Large intestine (tissue), 3 donors: ENCODE measurements at regions not wholly inside any gene's neighbourhood (a gene's known extent, or its start where the extent isn't known, plus 50 kb on each side); places are given as distances from the start of the nearest gene placed in this dataset.
A peak's percentile ranks its signal among the peaks of the same experiment; 100 is the strongest.

Experiments
- DNase-seq, 2 donors: peaks; one replicate each; pipeline versions ENCODE4 v3.0.0 to v3.0.0-alpha.2; 2013
- H3K27ac ChIP-seq: one replicate; pipeline ENCODE4 v1.5.1; 2013; ENCODE audit warnings: low read length
- H3K27me3 ChIP-seq: 2 replicates; pipeline ENCODE4 v1.6.1; 2013; ENCODE audit warnings: low read length; ENCODE audit not compliant: control insufficient read depth, insufficient read depth
- H3K36me3 ChIP-seq: 2 replicates; pipeline ENCODE4 v1.6.1; 2013; ENCODE audit warnings: low read length; ENCODE audit not compliant: control insufficient read depth, insufficient read depth
- H3K4me1 ChIP-seq: one replicate; pipeline ENCODE4 v1.6.1; 2013; ENCODE audit warnings: low read length; ENCODE audit not compliant: control insufficient read depth, insufficient read depth
- H3K4me3 ChIP-seq: one replicate; pipeline ENCODE4 v1.5.1; 2013; ENCODE audit warnings: low read length
- H3K9me3 ChIP-seq: one replicate; pipeline ENCODE4 v1.6.1; 2013; ENCODE audit warnings: mild to moderate bottlenecking, low read depth, low read length, moderate library complexity; ENCODE audit not compliant: control insufficient read depth
- WGBS: methylation state at CpG from one replicate; pipeline ENCODE4 v1.1.5; 2013; ENCODE audit warnings: low lambda C conversion rate; ENCODE audit not compliant: insufficient coverage; 5-methylcytosine and 5-hydroxymethylcytosine counted together

DNA sequence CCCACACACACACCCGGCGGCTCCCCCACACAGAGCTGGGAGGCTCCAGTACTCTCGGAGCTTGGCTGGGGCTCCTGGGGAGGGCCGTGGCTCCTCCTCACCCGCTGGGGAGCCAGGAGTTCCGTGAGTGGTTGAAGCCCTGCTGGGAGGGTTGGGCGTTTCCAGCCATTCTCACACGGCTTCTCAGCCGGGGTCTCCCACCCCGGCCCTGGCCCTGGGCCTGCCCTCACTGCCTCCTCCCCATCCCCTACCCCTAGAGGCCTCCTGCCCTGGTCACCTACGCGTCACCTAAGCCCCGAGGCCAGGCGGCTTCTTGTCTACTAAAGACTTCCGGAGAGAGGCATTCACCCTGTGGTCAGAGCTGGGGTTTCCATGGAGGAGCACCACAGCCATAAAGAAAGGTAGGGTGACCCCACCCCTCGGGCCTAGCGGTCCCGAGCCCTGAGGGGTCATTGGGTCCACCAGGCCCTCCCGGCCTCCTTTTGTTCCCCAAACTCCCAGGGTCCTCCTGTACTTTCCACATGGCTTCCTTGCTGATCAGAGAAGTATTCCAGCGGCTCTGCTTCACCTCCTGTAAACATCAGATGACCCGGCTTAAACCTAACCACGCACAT, 99.3 kb downstream of the TTLL2 start:
- WGBS, result no CpG with 5 or more reads among the region's 22 CpGs
- Histone ChIP-seq H3K27me3 (no peaks in the 10 kb centered on the region), H3K27ac (peak overlapping the region; percentile 41), H3K9me3 (peaks cover 21% of the 10 kb centered on the region), H3K4me3 (peak overlapping the region; percentile 14), H3K36me3 (no peaks in the 10 kb centered on the region), H3K4me1 (peaks cover 24% of the 10 kb centered on the region)
- DNase-seq, result peak; percentile 22 to 69

DNA sequence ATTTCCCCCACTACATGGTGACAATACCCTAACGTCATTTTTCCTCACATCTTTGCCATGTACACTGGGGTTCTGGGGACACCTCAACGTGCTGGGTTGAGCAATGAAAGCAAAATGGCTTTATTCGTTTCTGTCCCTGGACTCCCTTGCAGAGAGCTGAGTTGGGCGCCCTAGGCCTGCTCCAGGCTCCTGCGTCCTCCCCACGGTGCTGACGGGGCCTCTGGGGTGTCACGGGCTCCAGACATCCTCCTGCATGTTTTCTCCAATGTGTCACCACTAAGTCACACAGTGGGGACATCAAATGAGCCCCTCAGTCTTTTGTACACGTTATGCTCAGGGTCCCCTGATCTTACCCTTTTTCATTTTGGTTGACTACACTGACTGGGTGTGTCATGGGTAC, 99.8 kb downstream of the TTLL2 start:
- Histone ChIP-seq H3K9me3 (peaks cover 24% of the 10 kb centered on the region), H3K36me3 (no peaks in the 10 kb centered on the region), H3K4me1 (peaks cover 24% of the 10 kb centered on the region), H3K27ac (no peak overlapping the region), H3K4me3 (no peak overlapping the region), H3K27me3 (no peaks in the 10 kb centered on the region)
- no peak for DNase-seq
- no CpG with 5 or more reads among the region's 9 CpGs for WGBS

DNA sequence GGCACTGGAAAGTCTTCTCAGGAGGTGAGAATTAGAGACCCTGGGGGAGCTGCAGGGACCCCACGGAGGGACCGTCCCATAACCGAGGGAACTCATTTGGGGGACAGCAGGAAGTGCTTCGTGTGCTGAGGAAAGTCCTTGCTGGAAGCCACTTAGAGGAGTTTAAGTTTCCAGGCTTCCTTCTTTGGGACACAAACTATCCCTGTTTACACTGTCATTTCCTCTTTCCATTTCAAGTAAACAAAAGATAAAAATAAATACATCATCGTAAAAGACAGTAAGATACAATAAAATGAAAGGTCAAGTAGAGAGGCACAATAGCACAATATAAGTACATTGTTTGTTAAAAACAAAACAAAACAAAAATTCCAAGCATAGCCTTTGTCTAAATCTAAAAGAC, 101.2 kb downstream of the TTLL2 start:
- Histone ChIP-seq H3K4me3 (no peak overlapping the region), H3K27me3 (no peaks in the 10 kb centered on the region), H3K4me1 (peaks cover 13% of the 10 kb centered on the region), H3K27ac (peak overlapping the region; percentile 70), H3K36me3 (no peaks in the 10 kb centered on the region), H3K9me3 (peaks cover 24% of the 10 kb centered on the region)
- peak in 1 of 2 donors; percentile 26 for DNase-seq
- 0% methylated on average over 1 of the region's 5 CpGs for WGBS

DNA sequence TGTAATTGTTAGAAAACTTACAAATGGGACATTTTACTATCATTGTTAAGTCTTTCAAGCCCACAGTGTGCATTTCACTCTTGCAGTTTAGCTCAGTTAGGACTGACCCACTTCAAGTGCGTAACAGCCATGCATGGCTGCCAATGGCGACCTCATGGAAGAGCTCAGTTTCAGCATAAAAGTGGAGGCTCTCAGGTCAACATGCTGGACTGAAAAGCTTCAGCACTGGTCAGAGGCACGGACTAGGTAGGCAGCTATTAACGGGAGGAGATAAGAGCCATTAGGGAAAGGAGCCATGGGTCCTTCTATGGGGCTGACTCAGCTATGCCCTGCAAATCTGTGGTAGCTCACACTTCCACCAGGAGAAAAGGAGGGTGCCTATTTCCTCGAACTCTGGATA, 101.8 kb downstream of the TTLL2 start:
- H3K27ac ChIP-seq, result peak overlapping the region; percentile 70
- no peak overlapping the region for H3K4me3 ChIP-seq
- H3K36me3 ChIP-seq, result no peaks in the 10 kb centered on the region
- H3K4me1 ChIP-seq, result peaks cover 13% of the 10 kb centered on the region
- no CpG with 5 or more reads among the region's 5 CpGs for whole genome bisulfite sequencing
- DNase-seq, result peak; percentile 70 to 81
- no peaks in the 10 kb centered on the region for H3K27me3 ChIP-seq
- H3K9me3 ChIP-seq, result peaks cover 19% of the 10 kb centered on the region

DNA sequence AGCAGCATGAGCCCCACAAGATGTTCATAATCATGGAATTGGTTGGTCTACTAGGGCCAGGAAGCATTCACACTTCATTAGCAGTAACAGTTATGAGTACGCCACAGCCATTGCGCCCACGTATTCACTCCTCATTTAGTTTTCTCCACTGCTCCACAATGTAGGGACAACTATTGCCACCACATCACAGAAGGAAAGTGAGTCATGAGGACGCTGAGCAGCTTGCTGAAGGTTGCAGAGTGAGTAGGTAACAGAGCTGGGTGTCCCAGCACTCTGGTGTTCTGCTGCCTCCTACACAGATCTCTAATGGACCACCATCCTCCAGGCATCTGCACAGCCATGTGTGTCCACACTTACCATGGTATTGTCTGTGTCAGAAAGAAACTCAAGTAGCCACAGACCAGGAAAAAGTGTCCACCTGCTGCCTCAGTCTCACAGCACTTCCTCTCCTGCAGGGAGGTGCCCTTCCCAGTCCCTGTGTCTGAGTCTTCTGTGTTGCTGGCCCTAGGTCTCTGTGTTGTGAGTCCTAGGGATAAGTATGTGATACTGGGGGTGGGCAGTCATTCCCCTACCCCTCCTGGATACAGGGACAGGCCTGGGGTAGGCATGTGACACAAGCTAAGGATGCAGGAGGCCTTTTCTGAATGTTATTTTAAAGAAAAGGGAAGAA, 103.9 kb downstream of the TTLL2 start:
- Histone ChIP-seq H3K9me3 (peaks cover 11% of the 10 kb centered on the region), H3K4me1 (peaks cover 13% of the 10 kb centered on the region), H3K27me3 (no peaks in the 10 kb centered on the region), H3K27ac (no peak overlapping the region), H3K36me3 (no peaks in the 10 kb centered on the region), H3K4me3 (no peak overlapping the region)
- no CpG with 5 or more reads among the region's 4 CpGs for WGBS
- no peak for DNase-seq

DNA sequence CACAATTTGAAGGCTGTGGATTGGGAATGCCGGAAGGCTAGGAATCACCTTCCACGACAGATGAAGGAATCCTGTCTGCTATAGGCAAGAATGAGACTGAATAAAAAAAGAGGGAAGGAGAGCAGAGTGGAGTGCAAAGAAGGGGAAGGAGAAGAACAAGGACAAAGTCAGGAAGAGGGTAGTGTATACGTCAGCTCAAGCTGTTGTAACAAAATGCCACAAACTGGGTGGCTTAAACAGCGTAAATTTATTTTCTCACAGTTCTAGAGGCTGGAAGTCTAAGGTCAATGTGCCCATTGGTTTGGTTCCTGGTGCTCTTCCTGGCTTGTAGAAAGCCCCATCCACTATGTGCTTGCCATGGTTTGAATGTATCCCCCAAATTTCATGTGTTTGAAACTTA, 104.5 kb downstream of the TTLL2 start:
- no peak overlapping the region for H3K27ac ChIP-seq
- no peaks in the 10 kb centered on the region for H3K27me3 ChIP-seq
- WGBS, result 88% methylated on average over 1 of the region's 4 CpGs
- H3K4me3 ChIP-seq, result no peak overlapping the region
- H3K36me3 ChIP-seq, result no peaks in the 10 kb centered on the region
- peaks cover 6% of the 10 kb centered on the region for H3K9me3 ChIP-seq
- DNase-seq, result no peak
- peaks cover 13% of the 10 kb centered on the region for H3K4me1 ChIP-seq

DNA sequence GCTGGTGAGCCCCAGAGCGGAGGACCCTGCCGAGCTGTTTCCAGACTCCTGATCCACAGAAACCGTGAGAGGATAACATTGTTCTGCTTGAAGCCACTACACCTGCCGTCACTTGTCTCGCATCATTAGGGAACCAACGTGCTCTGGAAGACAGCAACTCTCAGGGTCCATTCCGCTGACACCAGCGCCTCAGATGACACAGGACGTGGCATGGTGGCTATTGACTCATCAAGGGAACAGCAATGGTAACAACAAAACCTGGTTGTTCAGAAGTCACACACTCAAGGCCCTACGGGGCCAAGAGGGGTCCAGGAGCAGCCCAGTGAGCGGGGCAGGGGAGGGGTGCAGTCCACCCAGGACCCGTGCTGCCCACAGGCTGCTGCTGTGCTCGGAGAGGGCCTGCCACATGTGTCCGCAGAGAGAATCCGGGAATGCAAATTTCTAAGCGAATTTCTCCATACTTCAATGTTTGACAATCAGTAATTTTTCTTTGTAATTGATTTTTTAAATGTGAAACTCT, 110.4 kb downstream of the TTLL2 start:
- no peak for DNase-seq
- H3K27me3 ChIP-seq, result no peaks in the 10 kb centered on the region
- 100% methylated on average over 1 of the region's 16 CpGs for WGBS
- no peaks in the 10 kb centered on the region for H3K4me1 ChIP-seq
- no peak overlapping the region for H3K4me3 ChIP-seq
- H3K27ac ChIP-seq, result no peak overlapping the region
- no peaks in the 10 kb centered on the region for H3K9me3 ChIP-seq
- H3K36me3 ChIP-seq, result no peaks in the 10 kb centered on the region

DNA sequence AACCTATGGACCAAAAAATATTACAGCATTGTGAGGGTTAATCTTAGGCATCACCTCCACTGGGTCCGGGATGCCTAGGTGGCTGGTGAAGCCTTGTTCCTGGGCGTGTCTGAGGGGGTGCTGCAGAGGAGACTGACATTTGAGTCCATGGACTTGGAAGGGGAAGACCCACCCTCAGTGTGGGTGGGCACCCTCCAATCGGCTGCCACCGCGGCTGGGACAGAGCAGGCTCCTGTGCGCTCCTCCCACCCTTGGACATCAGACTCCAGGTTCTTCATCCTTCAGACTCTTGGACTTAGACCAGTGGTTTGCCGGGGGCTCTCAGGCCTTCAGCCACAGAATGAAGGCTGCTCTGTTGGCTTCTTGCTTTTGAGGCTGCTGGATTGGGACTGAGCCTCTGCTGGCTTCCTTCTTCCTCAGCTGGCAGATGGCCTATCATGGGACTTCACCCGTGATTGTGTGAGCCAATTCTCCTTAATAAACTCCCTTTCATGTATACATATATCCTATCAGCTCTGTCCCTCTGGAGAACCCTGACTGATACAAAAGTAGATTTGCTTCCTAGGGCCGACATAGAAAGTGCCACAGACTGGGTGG, 113.1 kb downstream of the TTLL2 start:
- no peak for DNase-seq
- no peaks in the 10 kb centered on the region for H3K36me3 ChIP-seq
- H3K27ac ChIP-seq, result no peak overlapping the region
- no peaks in the 10 kb centered on the region for H3K4me1 ChIP-seq
- WGBS, result no CpG with 5 or more reads among the region's 9 CpGs
- H3K27me3 ChIP-seq, result no peaks in the 10 kb centered on the region
- no peak overlapping the region for H3K4me3 ChIP-seq
- no peaks in the 10 kb centered on the region for H3K9me3 ChIP-seq

DNA sequence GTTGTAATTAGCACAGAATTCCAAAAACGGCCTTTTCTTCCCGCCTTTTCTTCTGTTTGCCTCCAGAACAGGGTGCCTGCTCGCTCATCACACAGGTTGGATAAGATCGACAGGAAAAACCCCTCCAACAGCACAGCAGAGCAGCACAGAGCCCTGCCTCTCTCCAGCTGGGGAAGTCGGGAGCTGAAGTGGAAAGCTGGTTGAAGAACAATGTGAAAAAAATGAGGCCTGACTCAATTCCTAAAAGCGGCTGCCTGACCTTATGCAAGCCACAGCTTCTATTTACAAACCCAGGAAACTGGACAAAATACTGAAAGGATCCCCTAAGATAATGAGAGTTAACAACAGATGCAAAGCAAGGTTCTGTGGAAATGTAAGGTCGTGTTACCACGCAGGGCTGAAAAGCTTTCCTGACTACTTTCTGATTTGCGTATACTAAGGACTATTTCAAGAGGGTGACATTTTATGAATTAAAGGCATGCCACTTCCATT, 116.9 kb downstream of the TTLL2 start:
- no peaks in the 10 kb centered on the region for H3K9me3 ChIP-seq
- WGBS, result no CpG with 5 or more reads among the region's 9 CpGs
- H3K4me1 ChIP-seq, result no peaks in the 10 kb centered on the region
- no peaks in the 10 kb centered on the region for H3K36me3 ChIP-seq
- no peak overlapping the region for H3K27ac ChIP-seq
- H3K27me3 ChIP-seq, result no peaks in the 10 kb centered on the region
- H3K4me3 ChIP-seq, result no peak overlapping the region
- DNase-seq, result peak in 1 of 2 donors; percentile 27

DNA sequence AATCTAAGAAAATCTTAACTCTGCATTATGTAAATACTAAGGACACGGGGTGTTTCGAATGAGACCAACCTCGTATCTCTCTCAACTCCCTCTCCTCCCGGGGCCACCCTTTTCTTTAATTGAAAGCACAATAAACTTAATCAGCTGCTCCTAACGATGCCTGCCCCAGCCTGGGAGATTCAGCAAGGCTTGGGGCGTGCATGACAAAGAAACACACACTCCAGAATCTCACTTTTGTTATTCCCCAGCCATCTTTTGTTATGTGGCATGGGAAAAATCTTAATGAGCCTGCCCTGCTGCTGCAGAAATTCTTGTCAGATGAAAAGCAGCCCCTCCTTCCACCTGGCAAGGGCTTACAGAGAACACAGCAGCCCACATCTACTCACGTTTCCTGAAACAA, 117.4 kb downstream of the TTLL2 start:
- Histone ChIP-seq H3K36me3 (no peaks in the 10 kb centered on the region), H3K4me1 (no peaks in the 10 kb centered on the region), H3K4me3 (no peak overlapping the region), H3K27ac (no peak overlapping the region), H3K27me3 (no peaks in the 10 kb centered on the region), H3K9me3 (no peaks in the 10 kb centered on the region)
- DNase-seq, result peak in 1 of 2 donors; percentile 4
- WGBS, result 37% methylated on average over 3 of the region's 7 CpGs
